Activated CD8-positive, alpha-beta memory T cell treated with anti-CD3 and anti-CD28 coated beads for 36 hours (primary cell): ENCODE measurements at regions not wholly inside any gene's neighbourhood (a gene's known extent, or its start where the extent isn't known, plus 50 kb on each side); places are given as distances from the start of the nearest gene placed in this dataset.
"Not testable (repeated sequence)": the region's sequence is repeated elsewhere in the genome, so short reads cannot be mapped to it uniquely, and the experiment has no call there.

Source experiments
- CTCF ChIA-PET: fragments of 350-600 bp; sonication (Branson Sonifier 250); formaldehyde crosslinking; loops from one replicate; lab custom pipeline; 2021; ENCODE audit warnings: antibody characterized with exemption; lab: Charles Lee
- POLR2A ChIA-PET: fragments of 350-600 bp; sonication (Branson Sonifier 250); formaldehyde crosslinking; loops from one replicate; lab custom pipeline; 2021; ENCODE audit warnings: antibody characterized with exemption; lab: Charles Lee

- POLR2A ChIA-PET, CTCF ChIA-PET: not testable (repeated sequence)
Measured at GRCh38 chr2:89092911-89093310, 401.4 kb downstream of the RPIA start.

- POLR2A ChIA-PET, CTCF ChIA-PET: not testable (repeated sequence)
Measured at GRCh38 chr2:89095060-89095459, 403.6 kb downstream of the RPIA start.

- CTCF ChIA-PET, result not testable (repeated sequence)
Measured at GRCh38 chr2:89102587-89102986, 411.1 kb downstream of the RPIA start.

GRCh38 chr2:89106369-89107019 lies 415.0 kb downstream of the RPIA start:
- POLR2A ChIA-PET, CTCF ChIA-PET: not testable (repeated sequence)

More at GRCh38 chr2:89102587-89102986, 411.1 kb downstream of the RPIA start:
- POLR2A ChIA-PET, result not testable (repeated sequence)

- POLR2A ChIA-PET, result not testable (repeated sequence)
Measured at GRCh38 chr2:89112434-89112833, 421.0 kb downstream of the RPIA start.

GRCh38 chr2:89113286-89113685 lies 421.8 kb downstream of the RPIA start:
- CTCF ChIA-PET, POLR2A ChIA-PET: not testable (repeated sequence)

More at GRCh38 chr2:89112434-89112833, 421.0 kb downstream of the RPIA start:
- CTCF ChIA-PET, result not testable (repeated sequence)

GRCh38 chr2:89129440-89129839 lies 438.0 kb downstream of the RPIA start:
- CTCF ChIA-PET, POLR2A ChIA-PET: not testable (repeated sequence)

GRCh38 chr2:89130665-89131308 lies 439.3 kb downstream of the RPIA start:
- CTCF ChIA-PET, POLR2A ChIA-PET: not testable (repeated sequence)

- POLR2A ChIA-PET, CTCF ChIA-PET: not testable (repeated sequence)
Measured at GRCh38 chr2:89142959-89143358, 451.5 kb downstream of the RPIA start.

- POLR2A ChIA-PET, CTCF ChIA-PET: not testable (repeated sequence)
Measured at GRCh38 chr2:89145342-89145741, 453.9 kb downstream of the RPIA start.

- POLR2A ChIA-PET, CTCF ChIA-PET: not testable (repeated sequence)
Measured at GRCh38 chr2:89148256-89148655, 456.8 kb downstream of the RPIA start.

- POLR2A ChIA-PET, CTCF ChIA-PET: not testable (repeated sequence)
Measured at GRCh38 chr2:89151699-89152098, 460.2 kb downstream of the RPIA start.

GRCh38 chr2:89152501-89152900 lies 461.0 kb downstream of the RPIA start:
- POLR2A ChIA-PET, CTCF ChIA-PET: not testable (repeated sequence)

- POLR2A ChIA-PET, CTCF ChIA-PET: not testable (repeated sequence)
Measured at GRCh38 chr2:89153210-89153609, 461.7 kb downstream of the RPIA start.

GRCh38 chr2:89154247-89154682 lies 462.8 kb downstream of the RPIA start:
- POLR2A ChIA-PET, CTCF ChIA-PET: not testable (repeated sequence)

GRCh38 chr2:89160306-89160705 lies 468.8 kb downstream of the RPIA start:
- CTCF ChIA-PET, POLR2A ChIA-PET: not testable (repeated sequence)

GRCh38 chr2:89161626-89162025 lies 470.2 kb downstream of the RPIA start:
- CTCF ChIA-PET, POLR2A ChIA-PET: not testable (repeated sequence)

- CTCF ChIA-PET, POLR2A ChIA-PET: not testable (repeated sequence)
Measured at GRCh38 chr2:89170506-89171173, 479.2 kb downstream of the RPIA start.

- POLR2A ChIA-PET, CTCF ChIA-PET: not testable (repeated sequence)
Measured at GRCh38 chr2:89171174-89171519, 479.7 kb downstream of the RPIA start.

GRCh38 chr2:89177004-89177403 lies 485.5 kb downstream of the RPIA start:
- POLR2A ChIA-PET, CTCF ChIA-PET: not testable (repeated sequence)

GRCh38 chr2:89182221-89182620 lies 490.7 kb downstream of the RPIA start:
- CTCF ChIA-PET, POLR2A ChIA-PET: not testable (repeated sequence)
